Ascending aorta (tissue), 2 donors: ENCODE measurements at regions not wholly inside any gene's neighbourhood (a gene's known extent, or its start where the extent isn't known, plus 50 kb on each side); places are given as distances from the start of the nearest gene placed in this dataset.
A peak's percentile ranks its signal among the peaks of the same experiment; 100 is the strongest.

Source experiments
- DNase-seq, 2 donors: peaks; one replicate each; pipeline ENCODE4 v3.0.0-alpha.2; 2019; ENCODE audit warnings: low spot score in 2 of 2
- H3K27ac ChIP-seq, 2 donors: fragments of 200-600 bp; sonication (generic); one replicate each; pipeline ENCODE4 v1.5.1; 2016 to 2017; ENCODE audit warnings: mild to moderate bottlenecking in 1 of 2
- H3K27me3 ChIP-seq: fragments of 200-600 bp; sonication (generic); one replicate; pipeline ENCODE4 v1.5.1; 2017
- H3K36me3 ChIP-seq, 2 donors: fragments of 200-600 bp; sonication (generic); one replicate each; pipeline ENCODE4 v1.5.1; 2016
- H3K4me1 ChIP-seq, 2 donors: fragments of 200-600 bp; sonication (generic); one replicate each; pipeline ENCODE4 v1.5.1; 2016 to 2017; ENCODE audit warnings: mild to moderate bottlenecking in 1 of 2
- H3K4me3 ChIP-seq, 2 donors: fragments of 200-600 bp; sonication (generic); one replicate each; pipeline ENCODE4 v1.5.1; 2016 to 2017; ENCODE audit warnings: mild to moderate bottlenecking in 1 of 2
- H3K9me3 ChIP-seq, 2 donors: fragments of 200-600 bp; sonication (generic); one replicate each; pipeline ENCODE4 v1.5.1; 2016
- CTCF ChIP-seq, 3 experiments: fragments of 200-600 bp in 2 of 3; fragments of 450-650 bp in 1 of 3; sonication (generic) in 2 of 3; IDR thresholded peaks; one replicate each; pipeline ENCODE4 v1.5.1; 2016 to 2019; ENCODE audit warnings: antibody characterized with exemption in 3 of 3, mild to moderate bottlenecking in 1 of 3, moderate library complexity in 1 of 3
- intact Hi-C: fragments of 100-400 bp; cut with DNase I; formaldehyde crosslinking; loops from one replicate; pipeline ENCODE4 v1.15.1; 2023

GRCh38 chr5:118616281-118616680, 372.1 kb downstream of the DTWD2 start:
- TF ChIP-seq CTCF (IDR thresholded peaks at IDR 0.05), result no peak
- intact Hi-C loops, result no loop called here
- H3K27me3 ChIP-seq, result no peaks in the 10 kb centered on the region
- H3K4me1 ChIP-seq, result no peaks in the 10 kb centered on the region
- no peak overlapping the region for H3K27ac ChIP-seq
- H3K9me3 ChIP-seq, result no peaks in the 10 kb centered on the region
- DNase-seq, result no peak
- H3K4me3 ChIP-seq, result no peak overlapping the region
- H3K36me3 ChIP-seq, result no peaks in the 10 kb centered on the region

GRCh38 chr5:118614731-118615456, 373.5 kb downstream of the DTWD2 start:
- Histone ChIP-seq H3K9me3 (no peaks in the 10 kb centered on the region), H3K4me1 (no peaks in the 10 kb centered on the region), H3K4me3 (no peak overlapping the region), H3K36me3 (no peaks in the 10 kb centered on the region), H3K27me3 (no peaks in the 10 kb centered on the region), H3K27ac (no peak overlapping the region)
- intact Hi-C loops, result no loop called here
- DNase-seq, result no peak
- no peak for TF ChIP-seq CTCF (IDR thresholded peaks at IDR 0.05)

GRCh38 chr5:118611332-118611945, 376.9 kb downstream of the DTWD2 start:
- H3K4me1 ChIP-seq, result no peaks in the 10 kb centered on the region
- DNase-seq, result no peak
- H3K9me3 ChIP-seq, result no peaks in the 10 kb centered on the region
- no peak overlapping the region for H3K4me3 ChIP-seq
- TF ChIP-seq CTCF (IDR thresholded peaks at IDR 0.05), result peak in 1 of 3 experiments; percentile 43
- H3K27me3 ChIP-seq, result no peaks in the 10 kb centered on the region
- intact Hi-C loops, result no loop called here
- no peak overlapping the region for H3K27ac ChIP-seq
- H3K36me3 ChIP-seq, result no peaks in the 10 kb centered on the region

GRCh38 chr5:118606940-118607339, 381.4 kb downstream of the DTWD2 start:
- no peak overlapping the region for H3K4me3 ChIP-seq
- no peaks in the 10 kb centered on the region for H3K9me3 ChIP-seq
- no peak for DNase-seq

GRCh38 chr5:118605761-118606160, 382.6 kb downstream of the DTWD2 start:
- Histone ChIP-seq H3K9me3 (no peaks in the 10 kb centered on the region), H3K27ac (no peak overlapping the region), H3K4me1 (no peaks in the 10 kb centered on the region), H3K36me3 (no peaks in the 10 kb centered on the region), H3K27me3 (no peaks in the 10 kb centered on the region), H3K4me3 (no peak overlapping the region)
- no peak for TF ChIP-seq CTCF (IDR thresholded peaks at IDR 0.05)
- intact Hi-C loops, result no loop called here
- DNase-seq, result no peak

More at GRCh38 chr5:118606940-118607339, 381.4 kb downstream of the DTWD2 start:
- intact Hi-C loops, result no loop called here
- Histone ChIP-seq H3K4me1 (no peaks in the 10 kb centered on the region), H3K27ac (no peak overlapping the region), H3K36me3 (no peaks in the 10 kb centered on the region), H3K27me3 (no peaks in the 10 kb centered on the region)
- TF ChIP-seq CTCF (IDR thresholded peaks at IDR 0.05), result no peak
